ENCODE measurements at regions not wholly inside any gene's neighbourhood (a gene's known extent, or its start where the extent isn't known, plus 50 kb on each side); places are given as distances from the start of the nearest gene placed in this dataset.

- Histone ChIP-seq H3K79me2 (ENCODE audit: low read depth) (no peaks in the 10 kb centered on the region), H2AFZ (replicated peaks) (peak overlapping the region; percentile 68), H3K27ac (peak overlapping the region; percentile 91), H3K4me2 (no peak overlapping the region), H3K9me3 (ENCODE audit: low read depth) (no peaks in the 10 kb centered on the region), H3K9ac (no peak overlapping the region), H4K20me1 (ENCODE audit: low read depth) (no peaks in the 10 kb centered on the region), H3K4me1 (peaks cover 24% of the 10 kb centered on the region), H3K36me3 (no peaks in the 10 kb centered on the region), H3K4me3 (no peak overlapping the region), H3K27me3 (no peaks in the 10 kb centered on the region), H3F3A (ENCODE audit: low read depth) (peaks cover 17% of the 10 kb centered on the region)
- H3K36me3 Mint-ChIP-seq = no peaks in the 10 kb centered on the region
- H3K27me3 Mint-ChIP-seq (ENCODE audit: insufficient read depth, low read depth) = peaks cover 2% of the 10 kb centered on the region
- TF ChIP-seq, protein P1, sequence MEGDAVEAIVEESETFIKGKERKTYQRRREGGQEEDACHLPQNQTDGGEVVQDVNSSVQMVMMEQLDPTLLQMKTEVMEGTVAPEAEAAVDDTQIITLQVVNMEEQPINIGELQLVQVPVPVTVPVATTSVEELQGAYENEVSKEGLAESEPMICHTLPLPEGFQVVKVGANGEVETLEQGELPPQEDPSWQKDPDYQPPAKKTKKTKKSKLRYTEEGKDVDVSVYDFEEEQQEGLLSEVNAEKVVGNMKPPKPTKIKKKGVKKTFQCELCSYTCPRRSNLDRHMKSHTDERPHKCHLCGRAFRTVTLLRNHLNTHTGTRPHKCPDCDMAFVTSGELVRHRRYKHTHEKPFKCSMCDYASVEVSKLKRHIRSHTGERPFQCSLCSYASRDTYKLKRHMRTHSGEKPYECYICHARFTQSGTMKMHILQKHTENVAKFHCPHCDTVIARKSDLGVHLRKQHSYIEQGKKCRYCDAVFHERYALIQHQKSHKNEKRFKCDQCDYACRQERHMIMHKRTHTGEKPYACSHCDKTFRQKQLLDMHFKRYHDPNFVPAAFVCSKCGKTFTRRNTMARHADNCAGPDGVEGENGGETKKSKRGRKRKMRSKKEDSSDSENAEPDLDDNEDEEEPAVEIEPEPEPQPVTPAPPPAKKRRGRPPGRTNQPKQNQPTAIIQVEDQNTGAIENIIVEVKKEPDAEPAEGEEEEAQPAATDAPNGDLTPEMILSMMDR (IDR thresholded peaks at IDR 0.05) = no peak
- H3K27ac Mint-ChIP-seq = peak overlapping the region; percentile 78
- no peak for DNase-seq (ENCODE audit: low spot score)
- peaks cover 5% of the 10 kb centered on the region for H3K9me3 Mint-ChIP-seq
- H3K4me3 Mint-ChIP-seq = no peak overlapping the region
- peaks cover 20% of the 10 kb centered on the region for H3K4me1 Mint-ChIP-seq
Observed at GRCh38 chr2:12007282-12007681, 260.9 kb downstream of the LPIN1 start.

DNA sequence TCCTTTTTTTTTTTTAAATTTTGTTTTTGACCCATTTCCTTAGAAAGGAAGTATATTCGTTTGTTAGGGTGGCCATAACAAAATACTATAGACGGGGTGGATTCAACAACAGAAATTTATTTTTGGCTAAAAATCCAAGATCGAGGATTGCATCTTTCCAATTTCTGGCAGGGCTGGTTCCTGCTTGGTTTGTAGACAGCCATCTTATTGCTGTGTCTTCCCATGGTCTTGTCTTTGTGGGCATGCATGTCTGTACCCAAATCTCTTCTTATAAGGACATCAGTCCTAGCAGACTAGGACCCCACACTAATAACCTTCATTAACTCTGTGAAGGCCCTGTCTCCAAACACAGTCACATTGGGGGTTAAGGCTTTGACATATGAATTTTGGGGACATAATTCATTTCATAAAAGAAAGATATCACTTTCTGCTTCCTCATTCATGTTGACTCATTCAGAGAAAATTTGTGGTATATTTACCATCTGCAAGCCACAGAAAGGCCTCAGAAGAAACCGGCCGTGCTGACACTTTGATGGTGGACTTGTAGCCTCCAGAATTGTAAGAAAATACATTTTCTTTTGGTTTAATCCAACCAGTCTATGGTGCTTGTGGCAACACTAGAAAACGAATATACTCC lies 262.1 kb downstream of the LPIN1 start:
- no peaks in the 10 kb centered on the region for H4K20me1 ChIP-seq (ENCODE audit: low read depth)
- TF ChIP-seq, protein P1 (IDR thresholded peaks at IDR 0.05) = no peak
- TF ChIP-seq EZH2phosphoT487 (IDR thresholded peaks at IDR 0.05) (no peak), EZH2 (IDR thresholded peaks at IDR 0.05) (no peak)
- no peak overlapping the region for H3K4me3 ChIP-seq
- Mint-ChIP-seq H3K27me3 (ENCODE audit: insufficient read depth, low read depth) (peaks cover 2% of the 10 kb centered on the region), H3K4me3 (no peak overlapping the region), H3K36me3 (no peaks in the 10 kb centered on the region), H3K27ac (peak overlapping the region; percentile 89), H3K4me1 (peaks cover 20% of the 10 kb centered on the region), H3K9me3 (peaks cover 5% of the 10 kb centered on the region)
- no peak for DNase-seq (ENCODE audit: low spot score)
- H3K79me2 ChIP-seq (ENCODE audit: low read depth) = no peaks in the 10 kb centered on the region
- H3K4me2 ChIP-seq = no peak overlapping the region
- no peak overlapping the region for H2AFZ ChIP-seq (replicated peaks)
- H3F3A ChIP-seq (ENCODE audit: low read depth) = peaks cover 17% of the 10 kb centered on the region
- peaks cover 24% of the 10 kb centered on the region for H3K4me1 ChIP-seq
- H3K27ac ChIP-seq = no peak overlapping the region
- no peaks in the 10 kb centered on the region for H3K9me3 ChIP-seq (ENCODE audit: low read depth)
- H3K27me3 ChIP-seq = no peaks in the 10 kb centered on the region
- H3K36me3 ChIP-seq = no peaks in the 10 kb centered on the region
- H3K9ac ChIP-seq = no peak overlapping the region

- H3K4me3 Mint-ChIP-seq = no peak overlapping the region
Observed at GRCh38 chr2:12009323-12009905, 263.0 kb downstream of the LPIN1 start.

More at GRCh38 chr2:12009323-12009905, 263.0 kb downstream of the LPIN1 start:
- Histone ChIP-seq H3K4me3 (no peak overlapping the region), H3K27ac (no peak overlapping the region), H3K36me3 (no peaks in the 10 kb centered on the region), H2AFZ (replicated peaks) (no peak overlapping the region), H3K4me2 (no peak overlapping the region), H3K9ac (no peak overlapping the region), H3K27me3 (no peaks in the 10 kb centered on the region), H3K79me2 (ENCODE audit: low read depth) (no peaks in the 10 kb centered on the region), H3K9me3 (ENCODE audit: low read depth) (no peaks in the 10 kb centered on the region), H3K4me1 (peaks cover 24% of the 10 kb centered on the region), H4K20me1 (ENCODE audit: low read depth) (no peaks in the 10 kb centered on the region), H3F3A (ENCODE audit: low read depth) (peaks cover 17% of the 10 kb centered on the region)
- peaks cover 20% of the 10 kb centered on the region for H3K4me1 Mint-ChIP-seq
- peaks cover 2% of the 10 kb centered on the region for H3K27me3 Mint-ChIP-seq (ENCODE audit: insufficient read depth, low read depth)
- no peak for DNase-seq (ENCODE audit: low spot score)
- TF ChIP-seq, protein P1 (IDR thresholded peaks at IDR 0.05) = no peak
- TF ChIP-seq EZH2phosphoT487 (IDR thresholded peaks at IDR 0.05) = no peak
- no peak for TF ChIP-seq EZH2 (IDR thresholded peaks at IDR 0.05)
- peak overlapping the region; percentile 7 for H3K27ac Mint-ChIP-seq
- peaks cover 5% of the 10 kb centered on the region for H3K9me3 Mint-ChIP-seq
- no peaks in the 10 kb centered on the region for H3K36me3 Mint-ChIP-seq
